CD4-positive, alpha-beta T cell treated with Interleukin-6 for 4 hours (primary cell): ENCODE measurements at regions not wholly inside any gene's neighbourhood (a gene's known extent, or its start where the extent isn't known, plus 50 kb on each side); places are given as distances from the start of the nearest gene placed in this dataset.
"Not testable (repeated sequence)": the region's sequence is repeated elsewhere in the genome, so short reads cannot be mapped to it uniquely, and the experiment has no call there.

Experiments
- DNase-seq: peaks from one replicate; pipeline ENCODE4 v3.0.0-alpha.2; 2020; ENCODE audit warnings: mixed read lengths

GRCh38 chr10:37067576-37067975 lies 57.8 kb upstream of the ANKRD30A start:
- DNase-seq = no peak

GRCh38 chr10:37062296-37062695 lies 63.1 kb upstream of the ANKRD30A start:
- not testable (repeated sequence) for DNase-seq

- no peak for DNase-seq
These were observed 68.1 kb upstream of the ANKRD30A start for GRCh38 chr10:37057261-37057660.

GRCh38 chr10:37053476-37053875 lies 71.9 kb upstream of the ANKRD30A start:
- DNase-seq = no peak

- not testable (repeated sequence) for DNase-seq
These were observed 75.4 kb upstream of the ANKRD30A start for GRCh38 chr10:37049982-37050381.

GRCh38 chr10:37044319-37044718 lies 81.1 kb upstream of the ANKRD30A start:
- DNase-seq = not testable (repeated sequence)

- DNase-seq = no peak
These were observed 89.5 kb upstream of the ANKRD30A start for GRCh38 chr10:37035853-37036252.

GRCh38 chr10:37015498-37015897 lies 109.9 kb upstream of the ANKRD30A start:
- DNase-seq = no peak

GRCh38 chr10:37010741-37011140 lies 114.7 kb upstream of the ANKRD30A start:
- no peak for DNase-seq

GRCh38 chr10:37008276-37008675 lies 117.1 kb upstream of the ANKRD30A start:
- DNase-seq = not testable (repeated sequence)

- DNase-seq = no peak
These were observed 122.3 kb upstream of the ANKRD30A start for GRCh38 chr10:37003126-37003525.

GRCh38 chr10:36995806-36996205 lies 129.6 kb upstream of the ANKRD30A start:
- not testable (repeated sequence) for DNase-seq

- no peak for DNase-seq
These were observed 130.5 kb upstream of the ANKRD30A start for GRCh38 chr10:36994886-36995285.

GRCh38 chr10:36989233-36989632 lies 136.2 kb upstream of the ANKRD30A start:
- DNase-seq = no peak

- DNase-seq = no peak
These were observed 178.8 kb upstream of the ANKRD30A start for GRCh38 chr10:36946598-36946997.

- DNase-seq = no peak
These were observed 181.9 kb upstream of the ANKRD30A start for GRCh38 chr10:36943544-36943943.

GRCh38 chr10:36942616-36943015 lies 182.8 kb upstream of the ANKRD30A start:
- no peak for DNase-seq

- no peak for DNase-seq
These were observed 222.4 kb upstream of the ANKRD30A start for GRCh38 chr10:36903040-36903439.

GRCh38 chr10:36899652-36900051 lies 225.7 kb upstream of the ANKRD30A start:
- DNase-seq = no peak

- peak; percentile 22 for DNase-seq
These were observed 236.3 kb upstream of the ANKRD30A start for GRCh38 chr10:36888925-36889573.

- DNase-seq = no peak
These were observed 239.0 kb upstream of the ANKRD30A start for GRCh38 chr10:36886303-36886891.

- no peak for DNase-seq
These were observed 239.7 kb upstream of the ANKRD30A start for GRCh38 chr10:36885746-36886145.

GRCh38 chr10:36882781-36883180 lies 242.6 kb upstream of the ANKRD30A start:
- DNase-seq = no peak

GRCh38 chr10:36880898-36881297 lies 244.5 kb upstream of the ANKRD30A start:
- DNase-seq = no peak
